BJ (cell line): ENCODE measurements at regions not wholly inside any gene's neighbourhood (a gene's known extent, or its start where the extent isn't known, plus 50 kb on each side); places are given as distances from the start of the nearest gene placed in this dataset.

Source experiments
- CTCF ChIA-PET: fragments of 350-600 bp; formaldehyde crosslinking; extraction: SDS; loops from one replicate; lab custom pipeline; 2021; ENCODE audit warnings: antibody characterized with exemption, inconsistent platforms; lab: Yijun Ruan, JAX
- POLR2A ChIA-PET: fragments of 300-600 bp; sonication (Branson Sonifier 250); formaldehyde crosslinking; extraction: SDS; loops from one replicate; lab custom pipeline; 2021; ENCODE audit warnings: antibody characterized with exemption; lab: Charles Lee
- DNase-seq: peaks from one replicate; pipeline ENCODE4 v3.0.0-alpha.2; 2011; ENCODE audit warnings: low read depth
- H3K27me3 ChIP-seq: 2 replicates; pipeline ENCODE4 v1.6.0; 2011; ENCODE audit warnings: low read length; ENCODE audit not compliant: control insufficient read depth, insufficient read depth
- H3K36me3 ChIP-seq: 2 replicates; pipeline ENCODE4 v1.5.1; 2011; ENCODE audit warnings: low read length; ENCODE audit not compliant: control insufficient read depth, insufficient read depth
- H3K4me3 ChIP-seq: 2 replicates; pipeline ENCODE4 v1.5.1; 2011; ENCODE audit warnings: low read depth, mild to moderate bottlenecking, control low read depth, low read length
- TF ChIP-seq, protein P1 (sequence below): IDR thresholded peaks from 2 replicates; pipeline ENCODE4 v1.5.1; 2011; ENCODE audit warnings: low read depth, mild to moderate bottlenecking, control low read depth, inconsistent platforms, low read length, moderate library complexity; ENCODE audit not compliant: insufficient read depth

DNA sequence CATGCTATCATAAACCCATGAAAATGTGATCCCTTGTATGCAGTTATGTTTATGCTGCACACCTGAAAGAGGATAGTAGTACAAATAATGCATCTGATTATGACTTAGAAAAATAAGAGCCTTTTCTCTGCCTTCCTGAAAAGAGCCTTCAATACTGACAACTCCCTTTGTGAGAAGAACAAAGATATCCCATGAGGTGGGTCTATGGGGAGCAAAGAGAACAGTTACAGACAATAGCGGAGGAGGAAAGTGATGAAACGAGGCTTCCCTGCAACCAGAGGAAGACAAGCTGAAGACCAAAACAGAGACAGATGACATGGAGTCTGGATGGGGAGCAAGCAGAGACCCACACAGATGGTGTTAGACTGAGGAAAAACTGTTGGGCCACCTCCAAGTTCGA is 598.3 kb upstream of the PLXNA2 start:
- Histone ChIP-seq H3K4me3 (no peak overlapping the region), H3K27me3 (no peaks in the 10 kb centered on the region; the same call in 1 of the 2 replicates), H3K36me3 (no peaks in the 10 kb centered on the region)
- CTCF ChIA-PET: no interaction called here
- TF ChIP-seq, protein P1, sequence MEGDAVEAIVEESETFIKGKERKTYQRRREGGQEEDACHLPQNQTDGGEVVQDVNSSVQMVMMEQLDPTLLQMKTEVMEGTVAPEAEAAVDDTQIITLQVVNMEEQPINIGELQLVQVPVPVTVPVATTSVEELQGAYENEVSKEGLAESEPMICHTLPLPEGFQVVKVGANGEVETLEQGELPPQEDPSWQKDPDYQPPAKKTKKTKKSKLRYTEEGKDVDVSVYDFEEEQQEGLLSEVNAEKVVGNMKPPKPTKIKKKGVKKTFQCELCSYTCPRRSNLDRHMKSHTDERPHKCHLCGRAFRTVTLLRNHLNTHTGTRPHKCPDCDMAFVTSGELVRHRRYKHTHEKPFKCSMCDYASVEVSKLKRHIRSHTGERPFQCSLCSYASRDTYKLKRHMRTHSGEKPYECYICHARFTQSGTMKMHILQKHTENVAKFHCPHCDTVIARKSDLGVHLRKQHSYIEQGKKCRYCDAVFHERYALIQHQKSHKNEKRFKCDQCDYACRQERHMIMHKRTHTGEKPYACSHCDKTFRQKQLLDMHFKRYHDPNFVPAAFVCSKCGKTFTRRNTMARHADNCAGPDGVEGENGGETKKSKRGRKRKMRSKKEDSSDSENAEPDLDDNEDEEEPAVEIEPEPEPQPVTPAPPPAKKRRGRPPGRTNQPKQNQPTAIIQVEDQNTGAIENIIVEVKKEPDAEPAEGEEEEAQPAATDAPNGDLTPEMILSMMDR: no peak
- DNase-seq: no peak
- POLR2A ChIA-PET: no interaction called here

DNA sequence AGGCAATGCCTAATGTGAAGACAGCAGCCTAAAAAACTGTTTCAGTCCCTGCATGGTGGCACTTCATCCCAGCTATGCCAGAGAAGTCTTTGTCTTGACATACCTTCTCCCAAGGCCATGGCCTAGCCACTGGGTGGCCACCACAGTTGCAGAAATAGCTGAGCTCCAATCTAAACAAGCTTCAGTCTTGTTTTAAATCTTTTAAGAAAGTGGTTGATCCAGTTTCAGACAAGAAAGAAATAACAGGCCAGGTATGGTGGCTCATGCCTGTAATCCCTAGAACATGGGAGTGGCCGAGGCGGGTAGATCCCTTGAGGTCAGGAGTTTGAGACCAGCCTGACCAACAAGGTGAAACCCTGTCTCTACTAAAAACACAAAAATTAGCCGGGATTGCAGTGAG is 600.0 kb upstream of the PLXNA2 start:
- Histone ChIP-seq H3K4me3 (no peak overlapping the region), H3K36me3 (no peaks in the 10 kb centered on the region), H3K27me3 (peaks cover 1% of the 10 kb centered on the region; the same call in 1 of the 2 replicates)
- TF ChIP-seq, protein P1: no peak
- ChIA-PET CTCF (no interaction called here), POLR2A (no interaction called here)
- DNase-seq: no peak

DNA sequence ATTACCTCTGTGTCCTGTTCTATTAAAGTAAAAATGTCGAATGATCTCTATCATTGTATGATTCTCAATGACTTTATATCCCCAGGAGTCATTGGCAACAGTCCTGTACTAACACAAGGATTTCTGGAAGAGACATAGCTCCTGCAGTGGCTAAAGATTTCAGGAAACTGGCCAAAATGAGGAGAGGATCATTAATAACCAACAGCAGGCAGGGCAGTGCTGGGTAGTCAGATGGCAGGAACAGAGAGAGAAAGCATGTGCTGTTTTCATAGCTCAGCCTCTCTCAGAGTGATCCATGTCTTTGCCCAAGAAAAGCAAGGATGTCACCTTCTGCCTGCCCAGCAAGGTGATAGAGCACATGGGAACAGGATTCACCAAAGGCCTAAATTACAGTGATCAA is 604.7 kb upstream of the PLXNA2 start:
- H3K36me3 ChIP-seq: no peaks in the 10 kb centered on the region
- ChIA-PET CTCF (no interaction called here), POLR2A (no interaction called here)
- no peak for DNase-seq
- TF ChIP-seq, protein P1: no peak
- H3K4me3 ChIP-seq: no peak overlapping the region
- peaks cover 1% of the 10 kb centered on the region; the same call in 1 of the 2 replicates for H3K27me3 ChIP-seq

DNA sequence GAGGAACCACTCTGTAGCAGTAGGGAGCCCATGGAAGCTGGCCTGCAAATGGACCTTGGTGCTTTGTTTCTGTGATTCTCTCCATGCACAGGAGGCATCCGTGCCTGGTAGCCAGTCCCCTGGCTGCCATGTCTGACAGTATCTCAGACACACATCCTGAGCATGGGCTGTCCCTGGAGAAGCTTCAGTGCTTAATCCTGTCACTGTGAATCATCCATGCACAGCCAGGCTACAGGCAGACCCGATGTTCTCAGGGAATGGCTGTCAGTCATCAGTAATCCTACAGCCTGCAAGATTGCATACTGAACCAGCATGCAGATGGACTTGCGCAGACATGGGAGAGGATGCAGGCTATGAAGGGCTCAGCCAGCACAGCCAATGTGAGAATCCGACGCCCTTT is 606.3 kb upstream of the PLXNA2 start:
- H3K36me3 ChIP-seq: no peaks in the 10 kb centered on the region
- H3K4me3 ChIP-seq: no peak overlapping the region
- ChIA-PET CTCF (no interaction called here), POLR2A (no interaction called here)
- DNase-seq: no peak
- H3K27me3 ChIP-seq: peaks cover 1% of the 10 kb centered on the region; the same call in 1 of the 2 replicates
- TF ChIP-seq, protein P1: no peak

DNA sequence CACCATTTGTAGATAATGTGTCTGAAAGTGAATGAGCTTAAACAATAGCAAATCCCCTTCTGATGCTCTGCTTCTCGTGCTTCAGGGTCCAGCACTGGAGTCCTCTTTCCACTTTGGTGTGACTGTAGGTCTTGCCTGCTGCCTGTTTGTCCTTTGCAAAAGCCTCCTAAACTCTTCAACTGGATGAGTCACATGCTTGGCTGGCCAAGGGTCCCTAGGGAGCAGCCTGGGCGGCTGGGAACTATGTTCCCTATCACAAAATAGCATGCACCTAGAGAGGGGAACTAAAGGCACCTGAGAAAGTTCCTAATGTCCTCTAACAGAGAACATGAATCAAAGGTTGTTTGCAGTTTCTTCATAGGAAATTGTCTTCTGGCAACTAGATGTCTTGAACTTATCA is 607.2 kb upstream of the PLXNA2 start:
- H3K4me3 ChIP-seq: no peak overlapping the region
- H3K36me3 ChIP-seq: no peaks in the 10 kb centered on the region
- ChIA-PET POLR2A (no interaction called here), CTCF (no interaction called here)
- no peak for DNase-seq
- TF ChIP-seq, protein P1: no peak
- H3K27me3 ChIP-seq: 0 out of 2 replicates have a peak, but pooled peaks cover 1% of the 10 kb centered on the region
